ENCODE measurements at regions not wholly inside any gene's neighbourhood (a gene's known extent, or its start where the extent isn't known, plus 50 kb on each side); places are given as distances from the start of the nearest gene placed in this dataset.

DNA sequence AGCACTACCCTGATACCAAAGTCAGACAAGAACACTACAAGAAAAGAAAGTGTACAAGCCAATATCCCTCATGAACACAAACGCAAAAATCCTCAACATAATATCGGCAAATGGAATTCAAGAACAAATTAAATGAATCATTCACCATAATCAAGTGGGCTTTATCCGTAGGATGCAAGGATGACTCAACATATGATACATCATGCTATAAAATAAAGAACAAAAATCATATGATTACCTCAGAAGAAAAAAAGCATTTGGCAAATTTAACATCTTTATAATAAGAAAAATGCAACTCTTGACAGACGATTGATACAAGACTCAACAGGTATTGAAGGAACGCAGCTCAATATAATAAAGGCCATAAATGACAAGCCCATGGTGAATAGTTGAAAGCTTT is 843.9 kb downstream of the FRK start (continued):
- TF ChIP-seq, protein P1, sequence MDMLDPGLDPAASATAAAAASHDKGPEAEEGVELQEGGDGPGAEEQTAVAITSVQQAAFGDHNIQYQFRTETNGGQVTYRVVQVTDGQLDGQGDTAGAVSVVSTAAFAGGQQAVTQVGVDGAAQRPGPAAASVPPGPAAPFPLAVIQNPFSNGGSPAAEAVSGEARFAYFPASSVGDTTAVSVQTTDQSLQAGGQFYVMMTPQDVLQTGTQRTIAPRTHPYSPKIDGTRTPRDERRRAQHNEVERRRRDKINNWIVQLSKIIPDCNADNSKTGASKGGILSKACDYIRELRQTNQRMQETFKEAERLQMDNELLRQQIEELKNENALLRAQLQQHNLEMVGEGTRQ (IDR thresholded peaks at IDR 0.05; ENCODE audit: low read depth, low read length) = no peak
- TF ChIP-seq, protein P1 (CRISPR knock-in tag; IDR thresholded peaks at IDR 0.05; ENCODE audit: borderline replicate concordance) = no peak
- TF ChIP-seq RNF2 (conservative IDR thresholded peaks at IDR 0.05; ENCODE audit: low read depth) (no peak), KLF11 (CRISPR knock-in tag; IDR thresholded peaks at IDR 0.05) (no peak), PRPF4 (IDR thresholded peaks at IDR 0.05; ENCODE audit: low read depth, low read length, poor library complexity, severe bottlenecking) (no peak), ZNF451 (CRISPR knock-in tag; IDR thresholded peaks at IDR 0.05) (no peak)
- TF ChIP-seq, protein P2, sequence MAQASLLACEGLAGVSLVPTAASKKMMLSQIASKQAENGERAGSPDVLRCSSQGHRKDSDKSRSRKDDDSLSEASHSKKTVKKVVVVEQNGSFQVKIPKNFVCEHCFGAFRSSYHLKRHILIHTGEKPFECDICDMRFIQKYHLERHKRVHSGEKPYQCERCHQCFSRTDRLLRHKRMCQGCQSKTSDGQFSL (CRISPR knock-in tag; IDR thresholded peaks at IDR 0.05) = no peak

DNA sequence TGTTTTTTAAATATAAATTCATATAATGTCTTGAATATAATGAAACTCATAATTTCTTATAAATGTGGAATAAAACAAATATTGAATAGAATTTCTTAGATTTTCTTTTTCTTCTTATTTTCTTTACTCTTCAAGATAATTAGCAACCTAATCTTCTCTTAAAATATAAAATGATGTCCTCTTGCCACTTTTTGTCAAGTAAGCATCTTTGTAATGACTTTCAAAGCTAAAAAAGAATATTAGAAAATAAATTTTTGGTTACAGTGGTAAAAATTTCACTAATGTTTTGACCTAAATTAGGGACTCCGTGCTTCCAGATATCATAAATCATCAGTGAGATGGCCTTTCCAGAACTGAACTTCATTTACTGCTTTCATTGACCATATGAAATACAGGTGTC is 846.4 kb downstream of the FRK start:
- Histone ChIP-seq H3K9ac (ENCODE audit: insufficient read depth, low read depth, low read length) (no peak overlapping the region), H3K36me3 (replicated peaks in 1 of 2; ENCODE audit: control insufficient read depth in 1 of 2, insufficient read depth in 2 of 2, low read length in 2 of 2) (no peaks in the 10 kb centered on the region), H2AFZ (ENCODE audit: low read length) (no peak overlapping the region), H3K4me1 (ENCODE audit: insufficient read depth, low read length) (no peaks in the 10 kb centered on the region), H4K20me1 (ENCODE audit: insufficient read depth, low read length) (no peaks in the 10 kb centered on the region), H3K27me3 (ENCODE audit: control insufficient read depth in 1 of 2, insufficient read depth in 2 of 2, low read length in 2 of 2) (no peaks in the 10 kb centered on the region), H3K4me3 (replicated peaks in 1 of 3; ENCODE audit: insufficient read depth in 1 of 3, low read depth in 2 of 3, low read length in 3 of 3) (no peak overlapping the region), H3K79me2 (ENCODE audit: insufficient read depth, low read length) (no peaks in the 10 kb centered on the region), H3K9me3 (ENCODE audit: low read length) (peaks cover 67% of the 10 kb centered on the region), H3K27ac (ENCODE audit: extremely low read length, insufficient read depth, low read length) (no peak overlapping the region), H3K4me2 (ENCODE audit: low read depth, low read length) (no peak overlapping the region)
- intact Hi-C loops (cut with micrococcal nuclease; ENCODE audit: unreplicated experiment) = no loop called here
- ChIA-PET CTCF (ENCODE audit: low intra/inter-chr PET ratio, low total read pairs) (no interaction called here), POLR2A (no interaction called here)
- no peak for FAIRE-seq
- WGBS (ENCODE audit: low lambda C conversion rate) = 6% methylated on average over 1 of the region's 1 CpG
- BruUV-seq (replicated peaks) = no TSS peak
- ATAC-seq = no peak
- in situ Hi-C loops (cut with HindIII; ENCODE audit: extremely low pct_ligation_motif_present, low pct_unique_long_range_greater_than_20kb) = no loop called here
- no peak for DNase-seq (ENCODE audit: low spot score)
- TF ChIP-seq, protein P3, sequence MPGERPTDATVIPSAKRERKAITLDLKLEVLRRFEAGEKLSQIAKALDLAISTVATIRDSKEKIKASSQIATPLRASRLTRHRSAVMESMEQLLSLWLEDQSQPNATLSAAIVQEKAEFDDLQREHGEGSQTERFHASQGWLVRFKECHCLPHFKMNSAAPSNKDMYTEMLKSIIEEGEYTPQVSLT (CRISPR knock-in tag; IDR thresholded peaks at IDR 0.05; ENCODE audit: borderline replicate concordance, low read depth) = no peak
- TF ChIP-seq RCOR2 (CRISPR knock-in tag; IDR thresholded peaks at IDR 0.05) = no peak
- TF ChIP-seq ZNF780A (CRISPR knock-in tag; IDR thresholded peaks at IDR 0.05) = no peak
- peak; percentile 51; the same call in 1 of the 2 replicates for TF ChIP-seq MAFF (IDR thresholded peaks at IDR 0.05; ENCODE audit: low read depth, low read length)
- peak; percentile 56 to 81 for TF ChIP-seq MAFK (conservative IDR thresholded peaks at IDR 0.05 in 1 of 2, IDR thresholded peaks at IDR 0.05 in 1 of 2; ENCODE audit: low read length in 2 of 2)

Data from HepG2 (cell line).